OCI-LY1 (cell line): ENCODE measurements at regions not wholly inside any gene's neighbourhood (a gene's known extent, or its start where the extent isn't known, plus 50 kb on each side); places are given as distances from the start of the nearest gene placed in this dataset.

Experiments
- H2AFZ ChIP-seq: fragments of 200-600 bp; sonication (generic), shearing (Covaris generic); 2 replicates; pipeline ENCODE4 v1.6.0; 2014; ENCODE audit warnings: antibody characterized with exemption, mild to moderate bottlenecking, low read length
- H3F3A ChIP-seq: fragments of 200-600 bp; sonication (generic), shearing (Covaris generic); 2 replicates; pipeline ENCODE4 v1.6.0; 2014; ENCODE audit warnings: mild to moderate bottlenecking, antibody characterized with exemption, low read length, moderate library complexity; ENCODE audit not compliant: insufficient read depth
- H3K27ac ChIP-seq: fragments of 200-600 bp; sonication (generic); 2 replicates; pipeline ENCODE4 v1.5.1; 2014; ENCODE audit warnings: low read length, mixed run types, mild to moderate bottlenecking, low read depth; ENCODE audit not compliant: poor library complexity, severe bottlenecking
- H3K27me3 ChIP-seq: fragments of 200-600 bp; sonication (generic); 2 replicates; pipeline ENCODE4 v1.6.0; 2014; ENCODE audit warnings: antibody characterized with exemption, mild to moderate bottlenecking, low read length, moderate library complexity; ENCODE audit not compliant: insufficient read depth
- H3K36me3 ChIP-seq: fragments of 200-600 bp; sonication (generic); 2 replicates; pipeline ENCODE4 v1.6.1; 2014; ENCODE audit warnings: mild to moderate bottlenecking, antibody characterized with exemption, low read length, moderate library complexity, mixed read lengths; ENCODE audit not compliant: insufficient read depth
- H3K4me1 ChIP-seq: fragments of 200-600 bp; sonication (generic); 2 replicates; pipeline ENCODE4 v1.5.1; 2014; ENCODE audit warnings: mild to moderate bottlenecking, low read length, moderate library complexity; ENCODE audit not compliant: insufficient read depth, severe bottlenecking
- H3K4me2 ChIP-seq: fragments of 200-600 bp; sonication (generic), shearing (Covaris generic); 2 replicates; pipeline ENCODE4 v1.6.1; 2014; ENCODE audit warnings: low read length
- H3K4me3 ChIP-seq: fragments of 200-600 bp; sonication (generic); 2 replicates; pipeline ENCODE4 v1.5.1; 2014; ENCODE audit warnings: low read length, low read depth, mild to moderate bottlenecking, mixed read lengths; ENCODE audit not compliant: poor library complexity, severe bottlenecking
- H3K79me2 ChIP-seq: fragments of 200-600 bp; shearing (Covaris generic); 2 replicates; pipeline ENCODE4 v1.6.1; 2016; ENCODE audit warnings: mixed run types, low read length, mixed read lengths; ENCODE audit not compliant: insufficient read depth
- H3K9ac ChIP-seq: fragments of 200-600 bp; sonication (generic), shearing (Covaris generic); 2 replicates; pipeline ENCODE4 v1.6.1; 2014; ENCODE audit warnings: mild to moderate bottlenecking, low read length, mixed read lengths
- H3K9me2 ChIP-seq: fragments of 200-600 bp; sonication (generic), shearing (Covaris generic); 2 replicates; pipeline ENCODE4 v1.6.1; 2014; ENCODE audit warnings: low read depth, mild to moderate bottlenecking, low read length, mixed read lengths
- H3K9me3 ChIP-seq: fragments of 200-600 bp; shearing (Covaris generic); 2 replicates; pipeline ENCODE4 v1.6.1; 2014; ENCODE audit warnings: low read length, mixed read lengths
- H4K20me1 ChIP-seq: fragments of 200-600 bp; sonication (generic), shearing (Covaris generic); 2 replicates; pipeline ENCODE4 v1.6.0; 2016; ENCODE audit warnings: mild to moderate bottlenecking, low read length; ENCODE audit not compliant: insufficient read depth
- EZH2 ChIP-seq: fragments of 200-600 bp; sonication (generic), shearing (Covaris generic); IDR thresholded peaks from 2 replicates; pipeline ENCODE4 v1.8.0; 2017; ENCODE audit warnings: borderline replicate concordance, mixed run types, mild to moderate bottlenecking, antibody characterized with exemption, low read length, moderate library complexity, mixed read lengths
- TF ChIP-seq, protein P1 (sequence below): fragments of 200-600 bp; sonication (generic), shearing (Covaris generic); IDR thresholded peaks from 2 replicates; pipeline ENCODE4 v1.5.1; 2017; ENCODE audit warnings: mild to moderate bottlenecking, antibody characterized with exemption, low read length, moderate library complexity, mixed read lengths

DNA sequence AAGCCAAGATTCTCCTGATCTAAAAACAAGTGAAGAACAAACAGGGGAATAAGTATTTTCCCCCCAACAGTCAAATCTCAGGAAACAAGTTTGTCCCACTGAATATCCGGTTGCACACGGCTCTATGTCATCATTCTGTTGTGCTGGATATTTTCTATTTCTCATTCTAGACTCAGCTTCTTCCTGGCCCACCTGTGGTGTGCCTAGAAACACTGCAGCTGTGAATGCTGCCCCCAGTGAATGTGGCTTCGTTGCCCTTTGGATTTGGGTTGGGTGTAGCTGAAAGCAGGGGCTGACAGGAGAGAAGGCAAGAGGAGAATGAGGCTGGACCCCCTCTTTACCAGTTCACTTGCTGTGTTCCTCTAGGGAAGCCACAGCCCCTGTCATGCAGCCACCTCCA is 181.2 kb upstream of the PROK2 start:
- no peaks in the 10 kb centered on the region for H4K20me1 ChIP-seq
- no peak for TF ChIP-seq EZH2
- no peaks in the 10 kb centered on the region for H3K79me2 ChIP-seq
- no peaks in the 10 kb centered on the region for H3K9me2 ChIP-seq
- H3K9ac ChIP-seq: no peak overlapping the region
- no peaks in the 10 kb centered on the region for H3K4me1 ChIP-seq
- no peak overlapping the region for H2AFZ ChIP-seq
- no peaks in the 10 kb centered on the region for H3K9me3 ChIP-seq
- H3K36me3 ChIP-seq: no peaks in the 10 kb centered on the region
- H3K27me3 ChIP-seq: peaks cover 3% of the 10 kb centered on the region; the same call in 1 of the 2 replicates
- H3K4me2 ChIP-seq: no peak overlapping the region
- no peaks in the 10 kb centered on the region for H3F3A ChIP-seq
- H3K27ac ChIP-seq: no peak overlapping the region
- H3K4me3 ChIP-seq: no peak overlapping the region

DNA sequence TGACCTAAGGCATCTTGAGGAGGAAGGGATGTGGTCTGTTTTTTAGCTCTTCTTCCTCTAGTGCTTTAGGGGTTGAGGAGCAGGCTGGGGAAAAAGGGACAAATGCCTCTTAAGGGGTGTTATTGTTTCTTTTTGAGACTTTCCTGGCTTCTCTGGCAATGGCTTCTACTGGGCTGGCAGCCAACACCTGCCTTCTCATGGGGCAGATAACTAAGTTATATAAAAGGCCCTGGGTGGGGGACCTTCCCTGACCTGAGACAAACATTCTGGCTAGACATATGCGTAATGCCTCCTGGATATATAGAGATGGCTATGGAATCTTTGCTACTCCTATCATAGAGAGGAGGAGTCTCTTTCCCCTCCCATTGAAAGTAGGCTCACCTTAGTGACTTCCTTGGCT is 179.2 kb upstream of the PROK2 start:
- H3K9ac ChIP-seq: no peak overlapping the region
- no peak overlapping the region for H3K4me2 ChIP-seq
- no peaks in the 10 kb centered on the region for H3F3A ChIP-seq
- no peaks in the 10 kb centered on the region for H3K9me3 ChIP-seq
- H3K9me2 ChIP-seq: no peaks in the 10 kb centered on the region
- H3K79me2 ChIP-seq: no peaks in the 10 kb centered on the region
- H2AFZ ChIP-seq: no peak overlapping the region
- no peak overlapping the region for H3K27ac ChIP-seq
- TF ChIP-seq EZH2: no peak
- TF ChIP-seq, protein P1, sequence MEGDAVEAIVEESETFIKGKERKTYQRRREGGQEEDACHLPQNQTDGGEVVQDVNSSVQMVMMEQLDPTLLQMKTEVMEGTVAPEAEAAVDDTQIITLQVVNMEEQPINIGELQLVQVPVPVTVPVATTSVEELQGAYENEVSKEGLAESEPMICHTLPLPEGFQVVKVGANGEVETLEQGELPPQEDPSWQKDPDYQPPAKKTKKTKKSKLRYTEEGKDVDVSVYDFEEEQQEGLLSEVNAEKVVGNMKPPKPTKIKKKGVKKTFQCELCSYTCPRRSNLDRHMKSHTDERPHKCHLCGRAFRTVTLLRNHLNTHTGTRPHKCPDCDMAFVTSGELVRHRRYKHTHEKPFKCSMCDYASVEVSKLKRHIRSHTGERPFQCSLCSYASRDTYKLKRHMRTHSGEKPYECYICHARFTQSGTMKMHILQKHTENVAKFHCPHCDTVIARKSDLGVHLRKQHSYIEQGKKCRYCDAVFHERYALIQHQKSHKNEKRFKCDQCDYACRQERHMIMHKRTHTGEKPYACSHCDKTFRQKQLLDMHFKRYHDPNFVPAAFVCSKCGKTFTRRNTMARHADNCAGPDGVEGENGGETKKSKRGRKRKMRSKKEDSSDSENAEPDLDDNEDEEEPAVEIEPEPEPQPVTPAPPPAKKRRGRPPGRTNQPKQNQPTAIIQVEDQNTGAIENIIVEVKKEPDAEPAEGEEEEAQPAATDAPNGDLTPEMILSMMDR: no peak
- H3K4me1 ChIP-seq: no peaks in the 10 kb centered on the region
- H3K4me3 ChIP-seq: no peak overlapping the region
- no peaks in the 10 kb centered on the region for H3K36me3 ChIP-seq
- H3K27me3 ChIP-seq: peaks cover 3% of the 10 kb centered on the region; the same call in 1 of the 2 replicates
- no peaks in the 10 kb centered on the region for H4K20me1 ChIP-seq

DNA sequence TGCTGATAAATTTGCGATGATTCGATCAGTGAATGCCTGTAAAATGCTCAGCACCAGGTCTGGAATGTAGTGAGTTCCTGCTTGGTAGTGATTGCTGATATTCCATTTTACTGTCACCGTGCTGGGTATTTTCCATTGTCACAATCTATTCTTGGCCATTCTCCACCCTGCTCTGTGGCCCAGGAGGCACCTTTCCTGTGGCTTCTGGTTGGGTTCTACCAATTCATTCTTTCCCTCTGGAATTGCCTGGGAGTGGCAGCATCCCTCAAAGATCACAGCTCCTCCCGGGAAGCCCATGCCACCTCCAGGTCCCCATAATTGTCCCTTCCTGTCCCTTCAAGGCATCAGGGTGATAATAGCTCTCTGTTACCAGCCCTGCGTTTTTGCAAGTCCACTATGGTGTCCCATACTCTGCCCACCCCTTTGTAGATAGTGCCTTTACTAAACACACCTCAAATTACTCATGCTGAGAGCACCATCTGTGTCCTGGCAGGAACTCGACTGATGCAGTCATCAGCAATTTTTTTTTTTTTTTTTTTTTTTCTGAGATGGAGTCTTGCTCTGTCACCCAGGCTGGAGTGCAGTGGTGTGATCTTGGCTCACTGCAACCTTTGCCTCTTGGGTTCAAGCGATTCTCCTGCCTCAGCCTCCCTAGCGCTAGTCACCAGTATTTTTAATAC is 177.8 kb upstream of the PROK2 start:
- no peaks in the 10 kb centered on the region for H3K9me3 ChIP-seq
- H3K4me2 ChIP-seq: no peak overlapping the region
- H3F3A ChIP-seq: no peaks in the 10 kb centered on the region
- no peak overlapping the region for H2AFZ ChIP-seq
- no peaks in the 10 kb centered on the region for H3K4me1 ChIP-seq
- no peaks in the 10 kb centered on the region for H4K20me1 ChIP-seq
- no peaks in the 10 kb centered on the region for H3K79me2 ChIP-seq
- no peak for TF ChIP-seq EZH2
- TF ChIP-seq, protein P1: no peak
- H3K4me3 ChIP-seq: no peak overlapping the region
- H3K9ac ChIP-seq: no peak overlapping the region
- no peaks in the 10 kb centered on the region for H3K36me3 ChIP-seq
- no peak overlapping the region for H3K27ac ChIP-seq
- H3K27me3 ChIP-seq: peaks cover 3% of the 10 kb centered on the region; the same call in 1 of the 2 replicates
- no peaks in the 10 kb centered on the region for H3K9me2 ChIP-seq

DNA sequence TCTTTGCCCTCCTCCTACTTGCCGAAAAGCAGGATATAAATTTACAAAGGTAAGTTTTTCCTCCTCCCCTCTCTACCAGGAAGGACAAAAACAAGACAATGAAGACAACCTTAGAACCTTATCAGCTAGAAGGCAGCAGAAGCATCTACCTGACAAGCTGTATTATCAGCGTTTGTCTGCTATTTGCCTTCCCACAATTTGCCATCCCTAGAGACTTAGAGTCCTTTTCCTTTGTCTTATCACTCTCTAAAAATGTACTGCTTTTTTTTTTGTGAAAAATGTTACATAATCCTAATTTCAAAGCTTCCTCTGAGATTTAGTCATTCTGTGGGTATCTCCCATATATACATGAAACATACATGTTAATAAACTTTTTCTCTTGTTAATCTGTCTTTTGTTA is 176.9 kb upstream of the PROK2 start:
- H3K9ac ChIP-seq: no peak overlapping the region
- no peak overlapping the region for H3K27ac ChIP-seq
- H3K79me2 ChIP-seq: no peaks in the 10 kb centered on the region
- no peaks in the 10 kb centered on the region for H3K36me3 ChIP-seq
- H4K20me1 ChIP-seq: no peaks in the 10 kb centered on the region
- H3K9me3 ChIP-seq: no peaks in the 10 kb centered on the region
- no peaks in the 10 kb centered on the region for H3K4me1 ChIP-seq
- no peak overlapping the region for H3K4me3 ChIP-seq
- H3K27me3 ChIP-seq: peaks cover 3% of the 10 kb centered on the region; the same call in 1 of the 2 replicates
- no peaks in the 10 kb centered on the region for H3F3A ChIP-seq
- no peaks in the 10 kb centered on the region for H3K9me2 ChIP-seq
- TF ChIP-seq, protein P1: no peak
- no peak for TF ChIP-seq EZH2
- no peak overlapping the region for H2AFZ ChIP-seq
- H3K4me2 ChIP-seq: no peak overlapping the region
